ENCODE measurements at regions not wholly inside any gene's neighbourhood (a gene's known extent, or its start where the extent isn't known, plus 50 kb on each side); places are given as distances from the start of the nearest gene placed in this dataset.

- TF ChIP-seq POLR2A (IDR thresholded peaks at IDR 0.05; ENCODE audit: low read depth, low read length) (no peak), POLR2AphosphoS5 (IDR thresholded peaks at IDR 0.05; ENCODE audit: low read depth, low read length) (no peak), TAF1 (IDR thresholded peaks at IDR 0.05; ENCODE audit: low read depth, low read length) (no peak), PAX5 (IDR thresholded peaks at IDR 0.05; ENCODE audit: insufficient read depth, low read length, severe bottlenecking) (no peak)
Observed at GRCh38 chr10:21290499-21291160, 234.9 kb downstream of the SKIDA1 start.

Data from GM12891 (cell line).